Mesenchymal stem cell (in vitro differentiated cells and primary cell): ENCODE measurements at regions not wholly inside any gene's neighbourhood (a gene's known extent, or its start where the extent isn't known, plus 50 kb on each side); places are given as distances from the start of the nearest gene placed in this dataset.

Experiments used
- DNase-seq: peaks from one replicate; pipeline ENCODE4 v3.0.0-alpha.2; 2013
- H2AFZ ChIP-seq: one replicate; pipeline ENCODE4 v1.6.1; 2013; ENCODE audit warnings: low read depth, mild to moderate bottlenecking, control low read depth, inconsistent platforms, low read length, moderate library complexity
- H2AK5ac ChIP-seq: 2 replicates; pipeline ENCODE4 v1.6.1; 2013; ENCODE audit warnings: low read length, moderate library complexity, mild to moderate bottlenecking, inconsistent platforms; ENCODE audit not compliant: severe bottlenecking
- H2BK120ac ChIP-seq: one replicate; pipeline ENCODE4 v1.6.1; 2013; ENCODE audit warnings: low read depth, mild to moderate bottlenecking, inconsistent platforms, low read length, moderate library complexity
- H2BK12ac ChIP-seq, 2 experiments: one replicate each; pipeline ENCODE4 v1.6.1; 2013; ENCODE audit warnings: inconsistent platforms in 2 of 2, low read length in 2 of 2, mild to moderate bottlenecking in 2 of 2, moderate library complexity in 2 of 2, control low read depth in 1 of 2
- H2BK15ac ChIP-seq: one replicate; pipeline ENCODE4 v1.6.1; 2013; ENCODE audit warnings: mild to moderate bottlenecking, low read depth, inconsistent platforms; ENCODE audit not compliant: poor library complexity, severe bottlenecking
- H2BK5ac ChIP-seq: 2 replicates; pipeline ENCODE4 v1.6.1; 2013; ENCODE audit warnings: low read depth, mild to moderate bottlenecking, low read length, control low read depth, inconsistent platforms; ENCODE audit not compliant: poor library complexity, severe bottlenecking
- H3K14ac ChIP-seq, 2 experiments: one replicate each; pipeline ENCODE4 v1.6.1; 2013; ENCODE audit warnings: inconsistent platforms in 2 of 2, low read length in 2 of 2, control low read depth in 1 of 2, mild to moderate bottlenecking in 1 of 2, moderate library complexity in 1 of 2
- H3K18ac ChIP-seq, 2 experiments: one replicate each; pipeline ENCODE4 v1.6.1; 2013; ENCODE audit warnings: inconsistent platforms in 2 of 2, low read length in 2 of 2, control low read depth in 1 of 2, low read depth in 1 of 2, mild to moderate bottlenecking in 1 of 2
- H3K23ac ChIP-seq, 2 experiments: one replicate each; pipeline ENCODE4 v1.6.1; 2013; ENCODE audit warnings: inconsistent platforms in 2 of 2, low read length in 2 of 2, mild to moderate bottlenecking in 2 of 2, moderate library complexity in 2 of 2, control low read depth in 1 of 2
- H3K27ac ChIP-seq: 2 replicates; pipeline ENCODE4 v1.5.1; 2013; ENCODE audit warnings: mild to moderate bottlenecking, moderate library complexity, low read length, control low read depth, inconsistent platforms; ENCODE audit not compliant: poor library complexity, severe bottlenecking
- H3K27me3 ChIP-seq, 2 experiments: 2 replicates each; pipeline versions ENCODE4 v1.6.1 to v1.7.0; 2013; ENCODE audit warnings: low read length in 2 of 2, mild to moderate bottlenecking in 2 of 2, moderate library complexity in 2 of 2, control low read depth in 1 of 2, inconsistent platforms in 1 of 2; ENCODE audit not compliant: control insufficient read depth in 1 of 2, insufficient read depth in 1 of 2
- H3K36me3 ChIP-seq, 2 experiments: 2 replicates each; pipeline versions ENCODE4 v1.6.1 to v1.7.0; 2013; ENCODE audit warnings: low read length in 2 of 2, control low read depth in 1 of 2, inconsistent platforms in 1 of 2, low read depth in 1 of 2, mild to moderate bottlenecking in 1 of 2; ENCODE audit not compliant: insufficient read depth in 2 of 2, control insufficient read depth in 1 of 2
- H3K4ac ChIP-seq, 2 experiments: one replicate each; pipeline ENCODE4 v1.6.1; 2013; ENCODE audit warnings: inconsistent platforms in 2 of 2, low read length in 2 of 2, mild to moderate bottlenecking in 2 of 2, moderate library complexity in 2 of 2, control low read depth in 1 of 2, low read depth in 1 of 2
- H3K4me1 ChIP-seq: 2 replicates; pipeline ENCODE4 v1.6.1; 2013; ENCODE audit warnings: low read depth, low read length, control low read depth; ENCODE audit not compliant: control insufficient read depth, insufficient read depth
- H3K4me2 ChIP-seq: 2 replicates; pipeline ENCODE4 v1.6.1; 2013; ENCODE audit warnings: low read length, mild to moderate bottlenecking, inconsistent platforms; ENCODE audit not compliant: poor library complexity, severe bottlenecking
- H3K4me3 ChIP-seq, 2 experiments: 2 replicates each; pipeline versions ENCODE4 v1.5.1 to v1.7.0; 2013; ENCODE audit warnings: low read length in 2 of 2, mild to moderate bottlenecking in 2 of 2, control low read depth in 1 of 2, low read depth in 1 of 2; ENCODE audit not compliant: insufficient read depth in 1 of 2
- H3K79me1 ChIP-seq: replicated peaks from 2 replicates; pipeline ENCODE4 v1.6.1; 2013; ENCODE audit warnings: mild to moderate bottlenecking, control low read depth, low read length, inconsistent platforms; ENCODE audit not compliant: poor library complexity, severe bottlenecking
- H3K9ac ChIP-seq: 2 replicates; pipeline ENCODE4 v1.7.0; 2013; ENCODE audit warnings: mild to moderate bottlenecking, low read length, moderate library complexity
- H3K9me3 ChIP-seq: 2 replicates; pipeline ENCODE4 v1.7.0; 2013; ENCODE audit warnings: mild to moderate bottlenecking, low read length; ENCODE audit not compliant: control insufficient read depth
- H4K8ac ChIP-seq: one replicate; pipeline ENCODE4 v1.6.1; 2013; ENCODE audit warnings: inconsistent platforms, mild to moderate bottlenecking, low read length, moderate library complexity
- H4K91ac ChIP-seq: one replicate; pipeline ENCODE4 v1.6.1; 2013; ENCODE audit warnings: mild to moderate bottlenecking, low read length, inconsistent platforms
- WGBS: methylation state at CpG from one replicate; pipeline ENCODE4 v1.1.7; 2013; ENCODE audit warnings: mixed read lengths; 5-methylcytosine and 5-hydroxymethylcytosine counted together

DNA sequence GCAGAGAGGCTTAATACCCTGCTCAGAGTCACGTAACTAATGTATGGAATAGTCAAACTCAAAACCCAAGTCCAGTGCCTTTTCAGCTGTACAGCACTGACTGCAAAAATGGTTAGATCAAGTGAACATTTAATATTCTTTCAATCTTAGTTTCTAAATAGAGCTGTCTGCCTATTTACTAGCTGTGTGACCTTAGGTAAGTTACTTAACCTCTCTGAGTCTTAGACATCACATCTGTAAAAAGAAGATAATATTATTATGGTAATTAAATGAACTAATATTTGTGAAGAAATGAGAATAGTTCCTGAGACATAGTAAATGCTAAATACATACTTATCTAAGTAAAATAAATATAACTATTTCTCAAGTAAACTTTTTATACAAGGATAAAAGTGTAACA, 235.5 kb downstream of the SAMD5 start:
- Histone ChIP-seq H3K4me2 (no peak overlapping the region), H3K4me3 (no peak overlapping the region), H3K4me1 (no peaks in the 10 kb centered on the region), H3K79me1 (no peaks in the 10 kb centered on the region), H2BK120ac (no peak overlapping the region), H2BK15ac (no peak overlapping the region), H3K27me3 (no peaks in the 10 kb centered on the region), H2BK12ac (no peak overlapping the region), H3K18ac (no peak overlapping the region), H2AFZ (no peak overlapping the region), H3K23ac (no peak overlapping the region), H3K14ac (no peak overlapping the region), H2AK5ac (no peak overlapping the region), H2BK5ac (no peak overlapping the region), H3K9me3 (no peaks in the 10 kb centered on the region), H3K27ac (no peak overlapping the region), H3K36me3 (no peaks in the 10 kb centered on the region), H3K4ac (no peak overlapping the region), H4K8ac (no peak overlapping the region), H4K91ac (no peak overlapping the region), H3K9ac (no peak overlapping the region)
- DNase-seq = no peak
- 86% methylated on average over 1 of the region's 1 CpG for WGBS

DNA sequence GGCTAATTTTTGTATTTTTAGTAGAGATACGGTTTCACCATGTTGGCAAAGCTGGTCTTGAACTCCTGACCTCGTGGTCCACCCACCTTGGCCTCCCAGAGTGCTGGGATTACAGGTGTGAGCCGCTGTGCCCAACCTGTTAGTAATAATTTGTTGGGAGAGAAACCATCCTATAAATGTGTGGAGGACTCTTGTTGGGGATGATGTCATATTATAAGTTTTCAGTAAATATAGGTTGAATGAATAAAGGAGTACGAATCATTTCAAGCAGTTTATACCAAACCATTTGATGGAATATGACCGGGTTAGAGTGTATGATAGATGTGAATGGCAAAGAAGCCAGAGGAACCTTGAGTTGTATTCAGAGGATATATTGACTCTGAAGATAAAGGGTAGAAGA, 240.8 kb downstream of the SAMD5 start:
- H3K18ac ChIP-seq = no peak overlapping the region
- H2BK12ac ChIP-seq = no peak overlapping the region
- H3K4me1 ChIP-seq = no peaks in the 10 kb centered on the region
- H2AK5ac ChIP-seq = no peak overlapping the region
- no peak for DNase-seq
- no peak overlapping the region for H3K14ac ChIP-seq
- H3K4me2 ChIP-seq = no peak overlapping the region
- no peak overlapping the region for H4K8ac ChIP-seq
- 87% methylated on average over 5 of the region's 5 CpGs for WGBS
- H4K91ac ChIP-seq = no peak overlapping the region
- H2BK120ac ChIP-seq = no peak overlapping the region
- no peak overlapping the region for H3K4me3 ChIP-seq
- H3K36me3 ChIP-seq = no peaks in the 10 kb centered on the region
- no peaks in the 10 kb centered on the region for H3K9me3 ChIP-seq
- no peak overlapping the region for H2AFZ ChIP-seq
- H2BK15ac ChIP-seq = no peak overlapping the region
- no peak overlapping the region for H3K23ac ChIP-seq
- no peaks in the 10 kb centered on the region for H3K79me1 ChIP-seq
- H3K27me3 ChIP-seq = no peaks in the 10 kb centered on the region
- no peak overlapping the region for H3K4ac ChIP-seq
- no peak overlapping the region for H3K9ac ChIP-seq
- H2BK5ac ChIP-seq = no peak overlapping the region
- H3K27ac ChIP-seq = no peak overlapping the region

DNA sequence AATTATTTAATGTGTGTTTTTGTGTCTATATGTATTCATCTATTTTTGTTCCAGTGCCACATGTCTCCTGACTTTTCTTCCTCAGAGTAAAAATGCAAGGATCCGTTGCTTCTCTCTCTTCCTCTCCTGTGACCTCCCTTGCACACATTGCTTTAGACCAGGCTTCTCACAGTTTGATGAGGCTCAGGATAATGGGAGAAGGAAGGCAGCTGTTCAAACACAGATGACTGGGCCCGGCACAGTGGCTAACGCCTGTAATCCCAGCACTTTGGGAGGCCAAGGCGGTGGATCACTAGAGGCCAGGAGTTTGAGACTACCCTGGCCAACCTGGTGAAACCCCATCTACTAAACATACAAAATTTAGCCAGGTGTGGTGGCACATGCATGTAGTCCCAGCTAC, 241.9 kb downstream of the SAMD5 start:
- Histone ChIP-seq H2BK15ac (no peak overlapping the region), H3K4me1 (no peaks in the 10 kb centered on the region), H3K14ac (no peak overlapping the region), H3K18ac (no peak overlapping the region), H2BK12ac (no peak overlapping the region), H3K4me3 (no peak overlapping the region), H3K36me3 (no peaks in the 10 kb centered on the region), H3K27ac (no peak overlapping the region), H4K8ac (no peak overlapping the region), H3K23ac (no peak overlapping the region), H2BK120ac (no peak overlapping the region), H2BK5ac (no peak overlapping the region), H2AK5ac (no peak overlapping the region), H3K4me2 (no peak overlapping the region), H2AFZ (no peak overlapping the region), H3K79me1 (no peaks in the 10 kb centered on the region), H3K9me3 (peaks cover 6% of the 10 kb centered on the region), H4K91ac (no peak overlapping the region), H3K27me3 (no peaks in the 10 kb centered on the region), H3K4ac (no peak overlapping the region), H3K9ac (no peak overlapping the region)
- no peak for DNase-seq
- 100% methylated on average over 3 of the region's 4 CpGs for WGBS

DNA sequence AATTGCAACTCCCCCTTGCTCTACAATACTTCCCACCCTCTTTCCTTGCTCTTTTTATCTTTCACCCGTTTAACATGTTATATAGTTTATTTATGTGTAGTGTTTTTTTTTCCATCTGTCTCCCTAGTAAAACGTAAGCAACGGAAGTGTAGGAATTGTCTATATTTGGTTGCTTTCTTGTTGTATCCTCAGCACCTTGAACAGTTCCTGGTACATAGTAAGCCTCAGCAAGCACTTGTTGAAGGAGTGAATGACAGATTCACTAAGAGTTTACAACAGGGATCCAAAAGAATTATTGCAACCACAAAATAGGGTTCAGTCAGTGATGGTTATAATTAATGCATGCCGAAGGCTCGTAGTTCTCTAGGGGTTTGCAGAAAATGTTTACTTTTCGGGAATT, 242.7 kb downstream of the SAMD5 start:
- Histone ChIP-seq H2BK15ac (no peak overlapping the region), H3K9ac (no peak overlapping the region), H4K91ac (no peak overlapping the region), H2AK5ac (no peak overlapping the region), H3K9me3 (peaks cover 6% of the 10 kb centered on the region), H3K4ac (no peak overlapping the region), H3K14ac (no peak overlapping the region), H3K36me3 (no peaks in the 10 kb centered on the region), H3K18ac (no peak overlapping the region), H3K27me3 (no peaks in the 10 kb centered on the region), H2BK12ac (no peak overlapping the region), H2AFZ (no peak overlapping the region), H3K79me1 (no peaks in the 10 kb centered on the region), H3K4me1 (no peaks in the 10 kb centered on the region), H3K27ac (no peak overlapping the region), H2BK5ac (no peak overlapping the region), H3K23ac (no peak overlapping the region), H3K4me3 (no peak overlapping the region), H3K4me2 (no peak overlapping the region), H4K8ac (no peak overlapping the region), H2BK120ac (no peak overlapping the region)
- no peak for DNase-seq
- 83% methylated on average over 2 of the region's 6 CpGs for WGBS
